HFF-Myc (cell line): ENCODE measurements at regions not wholly inside any gene's neighbourhood (a gene's known extent, or its start where the extent isn't known, plus 50 kb on each side); places are given as distances from the start of the nearest gene placed in this dataset.

Experiments used
- DNase-seq: peaks from one replicate; pipeline ENCODE4 v3.0.0-alpha.2; 2011; ENCODE audit warnings: low read depth; ENCODE audit errors: extremely low read depth
- H3K4me3 ChIP-seq: replicated peaks from 2 replicates; pipeline ENCODE4 v1.5.1; 2011; ENCODE audit warnings: low read depth, mild to moderate bottlenecking, control low read depth, low read length
- TF ChIP-seq, protein P1 (sequence below): IDR thresholded peaks from 2 replicates; pipeline ENCODE4 v1.5.1; 2012; ENCODE audit warnings: mild to moderate bottlenecking, low read depth, low read length, control low read depth; ENCODE audit errors: missing control alignments

DNA sequence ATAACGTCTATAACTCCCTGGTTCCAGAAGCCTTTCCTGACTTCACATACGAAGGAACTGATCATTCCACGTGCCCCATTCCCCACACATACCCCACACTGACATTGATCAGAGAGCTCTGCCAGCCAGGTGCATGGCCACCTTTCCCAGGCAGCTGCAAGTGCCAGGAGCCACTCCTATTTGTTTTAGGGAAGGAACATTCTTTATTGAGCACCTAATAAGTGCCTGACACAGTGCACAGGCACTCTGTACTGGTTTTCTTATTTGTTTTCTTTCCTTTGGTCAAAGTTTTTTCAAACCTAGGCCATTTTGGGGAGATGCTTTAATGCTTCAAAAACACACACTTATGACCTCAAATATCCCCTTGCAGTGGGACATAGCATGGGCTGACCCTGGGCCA, 50.0 kb downstream of the PITPNM2 start:
- TF ChIP-seq, protein P1, sequence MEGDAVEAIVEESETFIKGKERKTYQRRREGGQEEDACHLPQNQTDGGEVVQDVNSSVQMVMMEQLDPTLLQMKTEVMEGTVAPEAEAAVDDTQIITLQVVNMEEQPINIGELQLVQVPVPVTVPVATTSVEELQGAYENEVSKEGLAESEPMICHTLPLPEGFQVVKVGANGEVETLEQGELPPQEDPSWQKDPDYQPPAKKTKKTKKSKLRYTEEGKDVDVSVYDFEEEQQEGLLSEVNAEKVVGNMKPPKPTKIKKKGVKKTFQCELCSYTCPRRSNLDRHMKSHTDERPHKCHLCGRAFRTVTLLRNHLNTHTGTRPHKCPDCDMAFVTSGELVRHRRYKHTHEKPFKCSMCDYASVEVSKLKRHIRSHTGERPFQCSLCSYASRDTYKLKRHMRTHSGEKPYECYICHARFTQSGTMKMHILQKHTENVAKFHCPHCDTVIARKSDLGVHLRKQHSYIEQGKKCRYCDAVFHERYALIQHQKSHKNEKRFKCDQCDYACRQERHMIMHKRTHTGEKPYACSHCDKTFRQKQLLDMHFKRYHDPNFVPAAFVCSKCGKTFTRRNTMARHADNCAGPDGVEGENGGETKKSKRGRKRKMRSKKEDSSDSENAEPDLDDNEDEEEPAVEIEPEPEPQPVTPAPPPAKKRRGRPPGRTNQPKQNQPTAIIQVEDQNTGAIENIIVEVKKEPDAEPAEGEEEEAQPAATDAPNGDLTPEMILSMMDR: no peak
- no peak for DNase-seq
- no peak overlapping the region for H3K4me3 ChIP-seq

DNA sequence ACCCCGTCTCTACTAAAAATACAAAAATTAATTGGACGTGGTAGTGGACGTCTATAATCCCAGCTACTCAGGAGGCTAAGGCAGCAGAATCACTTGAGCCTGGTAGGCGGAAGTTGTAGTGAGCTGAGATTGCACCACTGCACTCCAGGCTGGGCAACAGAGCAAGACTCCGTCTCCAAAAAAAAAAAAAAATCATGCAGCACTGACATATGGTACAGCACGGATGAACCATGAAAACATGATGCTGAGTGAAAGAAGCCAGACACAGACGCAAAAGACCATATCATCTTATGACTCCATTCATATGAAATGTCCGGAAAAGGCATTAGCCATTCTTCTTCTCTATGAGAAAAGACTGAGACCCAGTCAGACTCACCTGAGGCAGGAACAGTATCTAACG, 50.4 kb downstream of the PITPNM2 start:
- TF ChIP-seq, protein P1: no peak
- no peak for DNase-seq
- H3K4me3 ChIP-seq: no peak overlapping the region

DNA sequence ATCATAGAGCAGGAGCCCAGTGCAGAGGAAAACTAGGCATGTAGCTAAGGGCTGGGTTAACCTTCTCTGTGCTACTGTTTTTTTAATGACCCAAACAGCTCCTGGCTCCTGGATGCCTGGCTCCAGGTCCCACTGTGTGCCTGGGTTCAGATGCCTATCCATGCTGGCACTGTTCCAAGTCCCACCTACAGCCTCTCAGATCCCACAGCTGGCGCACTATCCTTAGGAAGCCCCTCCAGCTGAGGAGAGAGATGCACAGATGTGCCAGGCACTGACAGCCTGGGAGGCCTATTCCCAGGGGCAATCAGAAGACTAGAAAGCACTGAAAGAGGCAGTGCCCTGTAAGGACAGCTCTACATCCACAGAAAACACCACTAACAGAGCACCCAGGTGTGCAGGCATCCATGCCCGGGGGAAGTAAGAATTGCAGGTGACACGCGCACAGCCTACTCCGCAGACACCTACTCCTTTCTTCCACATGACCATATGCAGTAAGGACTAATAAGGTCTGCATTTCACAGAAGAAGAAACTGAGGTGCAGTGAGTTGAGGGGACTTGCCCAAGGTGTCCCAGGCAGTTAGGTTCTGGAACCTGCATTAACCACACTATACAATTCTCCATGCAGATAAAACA, 51.2 kb downstream of the PITPNM2 start:
- TF ChIP-seq, protein P1: no peak
- no peak overlapping the region for H3K4me3 ChIP-seq
- DNase-seq: no peak

- H3K4me3 ChIP-seq: no peak overlapping the region
- DNase-seq: no peak
- TF ChIP-seq, protein P1: no peak
Measured at GRCh38 chr12:123098780-123099179, 52.1 kb downstream of the PITPNM2 start.

GRCh38 chr12:123097561-123098084, 53.3 kb downstream of the PITPNM2 start:
- TF ChIP-seq, protein P1: no peak
- DNase-seq: no peak
- H3K4me3 ChIP-seq: no peak overlapping the region

- no peak for DNase-seq
- TF ChIP-seq, protein P1: no peak
Measured at GRCh38 chr12:123096741-123097140, 54.1 kb downstream of the PITPNM2 start.

DNA sequence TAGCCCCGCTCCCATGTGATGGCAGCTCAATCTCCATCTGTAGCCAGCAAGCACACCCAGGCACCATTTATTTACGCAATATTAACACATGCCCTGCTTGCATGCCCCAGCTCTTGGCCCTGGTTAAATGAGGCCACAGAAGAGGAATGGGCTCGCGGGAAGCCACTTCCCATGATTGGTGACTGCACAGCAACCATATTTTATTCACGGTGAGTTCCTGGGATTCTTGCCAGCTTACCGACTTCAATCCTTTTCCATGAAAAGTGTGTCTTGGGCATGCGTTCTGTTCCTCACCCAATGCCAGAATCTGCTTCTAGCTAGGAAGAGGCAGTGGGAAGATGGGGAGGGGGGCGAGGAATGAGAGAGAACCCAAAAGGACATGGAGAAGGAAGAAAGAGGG, 54.7 kb downstream of the PITPNM2 start:
- no peak overlapping the region for H3K4me3 ChIP-seq
- no peak for DNase-seq
- TF ChIP-seq, protein P1: no peak

More at GRCh38 chr12:123096741-123097140, 54.1 kb downstream of the PITPNM2 start:
- no peak overlapping the region for H3K4me3 ChIP-seq
